GM12891 (cell line): ENCODE measurements at regions not wholly inside any gene's neighbourhood (a gene's known extent, or its start where the extent isn't known, plus 50 kb on each side); places are given as distances from the start of the nearest gene placed in this dataset.

Experiments
- PAX5 ChIP-seq: IDR thresholded peaks from 2 replicates; pipeline ENCODE4 v1.6.1; 2011; ENCODE audit warnings: low read length, moderate library complexity, mild to moderate bottlenecking; ENCODE audit not compliant: insufficient read depth, severe bottlenecking
- POLR2A ChIP-seq: IDR thresholded peaks from 2 replicates; pipeline ENCODE4 v1.6.1; 2011; ENCODE audit warnings: low read depth, low read length, control low read depth
- POLR2AphosphoS5 ChIP-seq: IDR thresholded peaks from 2 replicates; pipeline ENCODE4 v1.6.1; 2011; ENCODE audit warnings: low read depth, low read length, control low read depth
- SPI1 ChIP-seq: IDR thresholded peaks from 2 replicates; pipeline ENCODE4 v1.6.1; 2011; ENCODE audit warnings: low read depth, low read length, control low read depth
- TAF1 ChIP-seq: IDR thresholded peaks from 2 replicates; pipeline ENCODE4 v1.6.1; 2011; ENCODE audit warnings: low read depth, low read length, control low read depth

- TF ChIP-seq POLR2A = no peak
- TF ChIP-seq SPI1 = no peak
- TF ChIP-seq TAF1 = no peak
- no peak for TF ChIP-seq POLR2AphosphoS5
- no peak for TF ChIP-seq PAX5
Observed at GRCh38 chr2:84273406-84273805, 185.7 kb downstream of the SUCLG1 start.
